OCI-LY7 (cell line): ENCODE measurements at regions not wholly inside any gene's neighbourhood (a gene's known extent, or its start where the extent isn't known, plus 50 kb on each side); places are given as distances from the start of the nearest gene placed in this dataset.

Experiments used
- EZH2phosphoT487 ChIP-seq: fragments of 200-600 bp; sonication (generic); IDR thresholded peaks from 2 replicates; pipeline ENCODE4 v1.6.1; 2018; ENCODE audit warnings: low read depth, borderline replicate concordance, mild to moderate bottlenecking, mixed run types, antibody characterized with exemption, low read length, moderate library complexity, mixed read lengths
- TF ChIP-seq, protein P1 (sequence below): fragments of 200-600 bp; sonication (generic); conservative IDR thresholded peaks from 2 replicates; pipeline ENCODE4 v1.5.1; 2014; ENCODE audit warnings: mild to moderate bottlenecking, antibody characterized with exemption, low read length, moderate library complexity, mixed read lengths

DNA sequence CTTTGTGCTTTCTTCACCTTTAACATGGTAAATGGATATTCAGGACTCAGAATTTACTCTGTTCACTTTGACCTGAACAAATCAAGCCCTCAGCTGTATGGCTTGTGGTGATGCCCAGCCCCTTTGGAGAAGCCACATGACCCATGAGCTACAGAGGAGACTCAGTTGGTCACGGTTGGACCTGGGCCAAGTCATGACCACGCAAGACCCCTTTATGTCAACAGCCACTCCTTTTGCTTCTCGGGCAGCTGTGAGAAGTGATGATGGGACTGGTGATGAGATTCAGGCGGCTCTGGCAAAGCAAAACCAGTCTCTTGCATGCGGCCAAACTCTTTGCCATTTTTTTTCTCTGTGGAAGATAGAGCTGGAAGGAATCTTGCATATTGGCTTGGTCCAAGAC lies 96.5 kb upstream of the AJAP1 start:
- TF ChIP-seq, protein P1, sequence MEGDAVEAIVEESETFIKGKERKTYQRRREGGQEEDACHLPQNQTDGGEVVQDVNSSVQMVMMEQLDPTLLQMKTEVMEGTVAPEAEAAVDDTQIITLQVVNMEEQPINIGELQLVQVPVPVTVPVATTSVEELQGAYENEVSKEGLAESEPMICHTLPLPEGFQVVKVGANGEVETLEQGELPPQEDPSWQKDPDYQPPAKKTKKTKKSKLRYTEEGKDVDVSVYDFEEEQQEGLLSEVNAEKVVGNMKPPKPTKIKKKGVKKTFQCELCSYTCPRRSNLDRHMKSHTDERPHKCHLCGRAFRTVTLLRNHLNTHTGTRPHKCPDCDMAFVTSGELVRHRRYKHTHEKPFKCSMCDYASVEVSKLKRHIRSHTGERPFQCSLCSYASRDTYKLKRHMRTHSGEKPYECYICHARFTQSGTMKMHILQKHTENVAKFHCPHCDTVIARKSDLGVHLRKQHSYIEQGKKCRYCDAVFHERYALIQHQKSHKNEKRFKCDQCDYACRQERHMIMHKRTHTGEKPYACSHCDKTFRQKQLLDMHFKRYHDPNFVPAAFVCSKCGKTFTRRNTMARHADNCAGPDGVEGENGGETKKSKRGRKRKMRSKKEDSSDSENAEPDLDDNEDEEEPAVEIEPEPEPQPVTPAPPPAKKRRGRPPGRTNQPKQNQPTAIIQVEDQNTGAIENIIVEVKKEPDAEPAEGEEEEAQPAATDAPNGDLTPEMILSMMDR: no peak
- no peak for TF ChIP-seq EZH2phosphoT487
